AG04449 (cell line): ENCODE measurements at regions not wholly inside any gene's neighbourhood (a gene's known extent, or its start where the extent isn't known, plus 50 kb on each side); places are given as distances from the start of the nearest gene placed in this dataset.
"Not testable (repeated sequence)": the region's sequence is repeated elsewhere in the genome, so short reads cannot be mapped to it uniquely, and the experiment has no call there.

ENCODE experiments used
- CTCF ChIA-PET: fragments of 350-600 bp; formaldehyde crosslinking; extraction: SDS; loops from one replicate; lab custom pipeline; 2021; ENCODE audit warnings: antibody characterized with exemption; lab: Yijun Ruan, JAX
- POLR2A ChIA-PET: fragments of 400-600, 350-600 bp; formaldehyde crosslinking; extraction: SDS; loops from one replicate; lab custom pipeline; 2020; ENCODE audit warnings: antibody characterized with exemption, inconsistent platforms; lab: Yijun Ruan, JAX
- DNase-seq: peaks from one replicate; pipeline ENCODE4 v3.0.0-alpha.2; 2010; ENCODE audit warnings: low read depth, low spot score
- H3K4me3 ChIP-seq: 2 replicates; pipeline ENCODE4 v1.5.1; 2011; ENCODE audit warnings: low read depth, mild to moderate bottlenecking, control low read depth, low read length
- CTCF ChIP-seq: IDR thresholded peaks from one replicate; pipeline ENCODE4 v1.5.1; 2011; ENCODE audit warnings: mild to moderate bottlenecking, moderate library complexity, low read length, control low read depth, inconsistent platforms; ENCODE audit not compliant: insufficient read depth; ENCODE audit errors: missing control alignments

GRCh38 chr4:104345598-104346242 lies 149.0 kb downstream of the CXXC4 start:
- no peak overlapping the region for H3K4me3 ChIP-seq
- DNase-seq: no peak
- ChIA-PET CTCF (no interaction called here), POLR2A (no interaction called here)
- TF ChIP-seq CTCF: no peak

- DNase-seq: no peak
- CTCF ChIA-PET: no interaction called here
- H3K4me3 ChIP-seq: no peak overlapping the region
- no peak for TF ChIP-seq CTCF
- POLR2A ChIA-PET: no interaction called here
These were observed 150.2 kb downstream of the CXXC4 start for GRCh38 chr4:104344342-104344980.

GRCh38 chr4:104334410-104334809 lies 160.3 kb downstream of the CXXC4 start:
- no peak for TF ChIP-seq CTCF
- CTCF ChIA-PET: no interaction called here
- H3K4me3 ChIP-seq: no peak overlapping the region
- DNase-seq: no peak
- POLR2A ChIA-PET: no interaction called here

GRCh38 chr4:104330125-104330905 lies 164.4 kb downstream of the CXXC4 start:
- ChIA-PET POLR2A (no interaction called here), CTCF (no interaction called here)
- no peak for DNase-seq
- no peak overlapping the region for H3K4me3 ChIP-seq
- no peak for TF ChIP-seq CTCF

- CTCF ChIA-PET, DNase-seq, H3K4me3 ChIP-seq, POLR2A ChIA-PET: not testable (repeated sequence)
These were observed 167.6 kb downstream of the CXXC4 start for GRCh38 chr4:104326991-104327694.

GRCh38 chr4:104302731-104303130 lies 192.0 kb downstream of the CXXC4 start:
- no peak overlapping the region for H3K4me3 ChIP-seq
- ChIA-PET POLR2A (no interaction called here), CTCF (no interaction called here)
- no peak for TF ChIP-seq CTCF
- DNase-seq: no peak
